Upper lobe of left lung (tissue), 4 donors: ENCODE measurements at regions not wholly inside any gene's neighbourhood (a gene's known extent, or its start where the extent isn't known, plus 50 kb on each side); places are given as distances from the start of the nearest gene placed in this dataset.

Experiments used
- EP300 ChIP-seq, 4 donors: sonication (generic); formaldehyde crosslinking; IDR thresholded peaks; one replicate each; pipeline ENCODE4 v1.5.1; 2017; ENCODE audit warnings: antibody characterized with exemption in 4 of 4, control low read depth in 2 of 4
- POLR2A ChIP-seq, 4 donors: fragments of 450-650 bp; IDR thresholded peaks; one replicate each; pipeline ENCODE4 v1.5.1; 2016 to 2017; ENCODE audit warnings: antibody characterized with exemption in 4 of 4, mild to moderate bottlenecking in 2 of 4
- POLR2AphosphoS5 ChIP-seq, 2 donors: sonication (generic); formaldehyde crosslinking; IDR thresholded peaks; one replicate each; pipeline ENCODE4 v1.5.1; 2017; ENCODE audit warnings: antibody characterized with exemption in 2 of 2
- TF ChIP-seq, protein P1 (sequence below), 6 experiments: fragments of 450-650 bp in 4 of 6; fragments of 200-600 bp in 2 of 6; sonication (generic) in 2 of 6; IDR thresholded peaks; one replicate each; pipeline ENCODE4 v1.5.1; 2016 to 2019; ENCODE audit warnings: antibody characterized with exemption in 6 of 6

- TF ChIP-seq EP300 (IDR thresholded peaks at IDR 0.05): no peak
- TF ChIP-seq, protein P1, sequence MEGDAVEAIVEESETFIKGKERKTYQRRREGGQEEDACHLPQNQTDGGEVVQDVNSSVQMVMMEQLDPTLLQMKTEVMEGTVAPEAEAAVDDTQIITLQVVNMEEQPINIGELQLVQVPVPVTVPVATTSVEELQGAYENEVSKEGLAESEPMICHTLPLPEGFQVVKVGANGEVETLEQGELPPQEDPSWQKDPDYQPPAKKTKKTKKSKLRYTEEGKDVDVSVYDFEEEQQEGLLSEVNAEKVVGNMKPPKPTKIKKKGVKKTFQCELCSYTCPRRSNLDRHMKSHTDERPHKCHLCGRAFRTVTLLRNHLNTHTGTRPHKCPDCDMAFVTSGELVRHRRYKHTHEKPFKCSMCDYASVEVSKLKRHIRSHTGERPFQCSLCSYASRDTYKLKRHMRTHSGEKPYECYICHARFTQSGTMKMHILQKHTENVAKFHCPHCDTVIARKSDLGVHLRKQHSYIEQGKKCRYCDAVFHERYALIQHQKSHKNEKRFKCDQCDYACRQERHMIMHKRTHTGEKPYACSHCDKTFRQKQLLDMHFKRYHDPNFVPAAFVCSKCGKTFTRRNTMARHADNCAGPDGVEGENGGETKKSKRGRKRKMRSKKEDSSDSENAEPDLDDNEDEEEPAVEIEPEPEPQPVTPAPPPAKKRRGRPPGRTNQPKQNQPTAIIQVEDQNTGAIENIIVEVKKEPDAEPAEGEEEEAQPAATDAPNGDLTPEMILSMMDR (IDR thresholded peaks at IDR 0.05): no peak
- no peak for TF ChIP-seq POLR2A (IDR thresholded peaks at IDR 0.05)
- TF ChIP-seq POLR2AphosphoS5 (IDR thresholded peaks at IDR 0.05): no peak
These were observed 523.5 kb upstream of the CAMK1G start for GRCh38 chr1:209059981-209060380.
